PC-3 (cell line): ENCODE measurements at regions not wholly inside any gene's neighbourhood (a gene's known extent, or its start where the extent isn't known, plus 50 kb on each side); places are given as distances from the start of the nearest gene placed in this dataset.

Source experiments
- ATAC-seq: fragments of 200-7000 bp; cut with Tn5 transposase; 2 replicates; pipeline ENCODE4 v1.9.1; 2020; ENCODE audit warnings: mild to moderate bottlenecking, moderate library complexity
- BruUV-seq: library from RNA; stranded (reverse); fragments of 400-500 nt; replicated peaks from 2 replicates; lab custom pipeline; 2021; lab: Mats Ljungman, UMichigan
- CTCF ChIA-PET: fragments of 300-600 bp; sonication (Branson Sonifier 250); formaldehyde crosslinking; loops from one replicate; lab custom pipeline; 2022; ENCODE audit warnings: antibody characterized with exemption; lab: Charles Lee
- POLR2A ChIA-PET: fragments of 300-600 bp; sonication (Branson Sonifier 250); formaldehyde crosslinking; loops from one replicate; lab custom pipeline; 2022; ENCODE audit warnings: antibody characterized with exemption; ENCODE audit not compliant: unreplicated experiment; lab: Charles Lee
- DNase-seq: peaks from one replicate; pipeline ENCODE4 v3.0.0-alpha.2; 2015
- H2AFZ ChIP-seq: fragments of 300-600 bp; sonication (generic); 2 replicates; pipeline ENCODE4 v1.6.0; 2016; ENCODE audit warnings: antibody characterized with exemption, low read length
- H3F3A ChIP-seq: fragments of 300-600 bp; sonication (generic); one replicate; pipeline ENCODE4 v1.6.0; 2017; ENCODE audit warnings: antibody characterized with exemption, low read length, control low read depth, mild to moderate bottlenecking; ENCODE audit not compliant: unreplicated experiment
- H3K27ac ChIP-seq: fragments of 300-600 bp; sonication (generic); 2 replicates; pipeline ENCODE4 v1.5.1; 2016; ENCODE audit warnings: mild to moderate bottlenecking, low read length
- H3K27me3 ChIP-seq: fragments of 300-600 bp; sonication (generic); 2 replicates; pipeline ENCODE4 v1.6.1; 2016; ENCODE audit warnings: low read length, mixed read lengths
- H3K36me3 ChIP-seq: fragments of 300-600 bp; sonication (generic); 2 replicates; pipeline ENCODE4 v1.6.1; 2016; ENCODE audit warnings: low read depth, mixed run types, low read length, mixed read lengths
- H3K4me1 ChIP-seq: fragments of 300-600 bp; sonication (generic); 2 replicates; pipeline ENCODE4 v1.5.1; 2016; ENCODE audit warnings: low read length; ENCODE audit not compliant: insufficient read depth
- H3K4me2 ChIP-seq: fragments of 300-600 bp; sonication (generic); 2 replicates; pipeline ENCODE4 v1.6.0; 2016; ENCODE audit warnings: low read length
- H3K4me3 ChIP-seq: fragments of 300-600 bp; sonication (generic); 2 replicates; pipeline ENCODE4 v1.5.1; 2016; ENCODE audit warnings: mild to moderate bottlenecking, low read length, mixed read lengths
- H3K79me2 ChIP-seq: fragments of 300-600 bp; sonication (generic); 2 replicates; pipeline ENCODE4 v1.6.1; 2017; ENCODE audit warnings: low read length, mixed read lengths
- H3K9ac ChIP-seq: fragments of 300-600 bp; sonication (generic); 2 replicates; pipeline ENCODE4 v1.6.0; 2016; ENCODE audit warnings: mild to moderate bottlenecking, low read length
- H3K9me2 ChIP-seq: fragments of 300-600 bp; sonication (generic); replicated peaks from 2 replicates; pipeline ENCODE4 v1.6.1; 2016; ENCODE audit warnings: mixed run types, low read length, mixed read lengths
- H3K9me3 ChIP-seq: fragments of 300-600 bp; sonication (generic); 2 replicates; pipeline ENCODE4 v1.6.1; 2016; ENCODE audit warnings: low read length, mixed read lengths
- H4K20me1 ChIP-seq: fragments of 300-600 bp; sonication (generic); 2 replicates; pipeline ENCODE4 v1.6.1; 2016; ENCODE audit warnings: low read length, mixed read lengths
- EZH2 ChIP-seq: fragments of 300-600 bp; sonication (generic); IDR thresholded peaks from one replicate; pipeline ENCODE4 v1.6.1; 2017; ENCODE audit warnings: antibody characterized with exemption, mild to moderate bottlenecking, low read length; ENCODE audit not compliant: unreplicated experiment
- EZH2phosphoT487 ChIP-seq: fragments of 300-600 bp; sonication (generic); IDR thresholded peaks from 2 replicates; pipeline ENCODE4 v1.6.1; 2018; ENCODE audit warnings: mild to moderate bottlenecking, antibody characterized with exemption, low read length, borderline replicate concordance
- intact Hi-C: fragments of 100-400 bp; cut with micrococcal nuclease; formaldehyde crosslinking; loops from 2 replicates; pipeline ENCODE4 v1.9.0; 2023
- TF ChIP-seq, protein P1 (sequence below): fragments of 300-600 bp; sonication (generic); conservative IDR thresholded peaks from 2 replicates; pipeline ENCODE4 v1.5.1; 2017; ENCODE audit warnings: antibody characterized with exemption, low read depth, mild to moderate bottlenecking, low read length

DNA sequence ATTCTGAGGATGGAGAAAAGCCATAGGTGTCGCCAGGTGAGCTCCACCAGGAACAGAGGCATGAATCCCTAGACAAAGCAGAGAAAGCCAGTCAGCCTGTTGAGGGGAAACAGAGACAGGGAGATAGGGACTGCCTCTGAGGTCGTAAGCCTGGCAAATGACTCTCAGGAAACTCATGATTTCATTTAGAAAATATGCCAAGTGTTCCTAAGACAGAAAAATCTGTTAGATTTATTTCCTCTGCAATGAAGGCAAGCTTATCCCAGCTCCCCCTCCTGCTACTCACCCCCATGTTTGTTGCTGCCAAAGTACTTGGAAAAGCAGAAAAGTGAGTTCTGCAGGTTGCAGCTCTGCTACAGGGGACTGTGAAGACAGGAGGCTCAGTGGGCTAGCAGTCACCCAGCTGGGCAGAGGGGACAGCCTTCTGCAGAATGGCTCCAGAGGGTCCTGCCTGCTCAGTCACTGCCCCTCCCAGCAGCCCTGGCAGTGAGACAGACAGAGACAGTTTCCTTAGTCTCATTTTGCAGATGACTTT, 184.3 kb downstream of the ADRA2A start:
- no peak overlapping the region for H3K27ac ChIP-seq
- H3K4me3 ChIP-seq, result no peak overlapping the region
- H3F3A ChIP-seq, result no peaks in the 10 kb centered on the region
- intact Hi-C loops, result no loop called here
- no peaks in the 10 kb centered on the region for H3K4me1 ChIP-seq
- no peak overlapping the region for H3K9ac ChIP-seq
- H2AFZ ChIP-seq, result no peak overlapping the region
- peaks cover 9% of the 10 kb centered on the region; the same call in 1 of the 2 replicates for H3K27me3 ChIP-seq
- DNase-seq (no peak), ATAC-seq (no peak)
- ChIA-PET POLR2A (no interaction called here), CTCF (no interaction called here)
- H4K20me1 ChIP-seq, result no peaks in the 10 kb centered on the region
- H3K9me3 ChIP-seq, result no peaks in the 10 kb centered on the region
- BruUV-seq, result no TSS peak
- H3K36me3 ChIP-seq, result no peaks in the 10 kb centered on the region
- H3K4me2 ChIP-seq, result no peak overlapping the region
- no peak for TF ChIP-seq EZH2phosphoT487
- TF ChIP-seq, protein P1, sequence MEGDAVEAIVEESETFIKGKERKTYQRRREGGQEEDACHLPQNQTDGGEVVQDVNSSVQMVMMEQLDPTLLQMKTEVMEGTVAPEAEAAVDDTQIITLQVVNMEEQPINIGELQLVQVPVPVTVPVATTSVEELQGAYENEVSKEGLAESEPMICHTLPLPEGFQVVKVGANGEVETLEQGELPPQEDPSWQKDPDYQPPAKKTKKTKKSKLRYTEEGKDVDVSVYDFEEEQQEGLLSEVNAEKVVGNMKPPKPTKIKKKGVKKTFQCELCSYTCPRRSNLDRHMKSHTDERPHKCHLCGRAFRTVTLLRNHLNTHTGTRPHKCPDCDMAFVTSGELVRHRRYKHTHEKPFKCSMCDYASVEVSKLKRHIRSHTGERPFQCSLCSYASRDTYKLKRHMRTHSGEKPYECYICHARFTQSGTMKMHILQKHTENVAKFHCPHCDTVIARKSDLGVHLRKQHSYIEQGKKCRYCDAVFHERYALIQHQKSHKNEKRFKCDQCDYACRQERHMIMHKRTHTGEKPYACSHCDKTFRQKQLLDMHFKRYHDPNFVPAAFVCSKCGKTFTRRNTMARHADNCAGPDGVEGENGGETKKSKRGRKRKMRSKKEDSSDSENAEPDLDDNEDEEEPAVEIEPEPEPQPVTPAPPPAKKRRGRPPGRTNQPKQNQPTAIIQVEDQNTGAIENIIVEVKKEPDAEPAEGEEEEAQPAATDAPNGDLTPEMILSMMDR, result no peak
- no peaks in the 10 kb centered on the region for H3K9me2 ChIP-seq
- H3K79me2 ChIP-seq, result no peaks in the 10 kb centered on the region

- intact Hi-C loops, result no loop called here
- H3K9me3 ChIP-seq, result no peaks in the 10 kb centered on the region
- no peak for TF ChIP-seq EZH2phosphoT487
- no peak for TF ChIP-seq EZH2
- TF ChIP-seq, protein P1, result no peak
- no peak for DNase-seq
- H3K36me3 ChIP-seq, result no peaks in the 10 kb centered on the region
- H3K4me1 ChIP-seq, result no peaks in the 10 kb centered on the region
- ATAC-seq, result no peak
- H3K4me3 ChIP-seq, result no peak overlapping the region
- H3K27ac ChIP-seq, result no peak overlapping the region
- H3K79me2 ChIP-seq, result no peaks in the 10 kb centered on the region
- H3K4me2 ChIP-seq, result no peak overlapping the region
- H2AFZ ChIP-seq, result no peak overlapping the region
- no TSS peak for BruUV-seq
- no peak overlapping the region for H3K9ac ChIP-seq
- H3K9me2 ChIP-seq, result no peaks in the 10 kb centered on the region
- CTCF ChIA-PET, result no interaction called here
- POLR2A ChIA-PET, result no interaction called here
- 0 out of 2 replicates have a peak, but pooled peaks cover 4% of the 10 kb centered on the region for H3K27me3 ChIP-seq
- H3F3A ChIP-seq, result no peaks in the 10 kb centered on the region
- no peaks in the 10 kb centered on the region for H4K20me1 ChIP-seq
These were observed 188.5 kb downstream of the ADRA2A start for GRCh38 chr10:111265341-111265740.

GRCh38 chr10:111266165-111266564, 189.3 kb downstream of the ADRA2A start:
- Histone ChIP-seq H3K79me2 (no peaks in the 10 kb centered on the region), H3F3A (no peaks in the 10 kb centered on the region), H3K4me2 (no peak overlapping the region), H4K20me1 (no peaks in the 10 kb centered on the region), H3K4me1 (no peaks in the 10 kb centered on the region), H3K9ac (no peak overlapping the region), H3K36me3 (no peaks in the 10 kb centered on the region), H3K9me2 (no peaks in the 10 kb centered on the region), H3K27me3 (0 out of 2 replicates have a peak, but pooled peaks cover 4% of the 10 kb centered on the region), H3K27ac (no peak overlapping the region), H2AFZ (no peak overlapping the region), H3K9me3 (no peaks in the 10 kb centered on the region), H3K4me3 (no peak overlapping the region)
- DNase-seq (no peak), ATAC-seq (no peak)
- TF ChIP-seq EZH2, result no peak
- no peak for TF ChIP-seq EZH2phosphoT487
- TF ChIP-seq, protein P1, result no peak
- CTCF ChIA-PET, result no interaction called here
- intact Hi-C loops, result no loop called here
- POLR2A ChIA-PET, result interaction anchor here (0.6 kb wide), 1 partner anchor 318 kb away, joined by 5 read pairs; no protein-coding TSS in a partner anchor
- BruUV-seq, result no TSS peak
